ENCODE measurements at regions not wholly inside any gene's neighbourhood (a gene's known extent, or its start where the extent isn't known, plus 50 kb on each side); places are given as distances from the start of the nearest gene placed in this dataset.

DNA sequence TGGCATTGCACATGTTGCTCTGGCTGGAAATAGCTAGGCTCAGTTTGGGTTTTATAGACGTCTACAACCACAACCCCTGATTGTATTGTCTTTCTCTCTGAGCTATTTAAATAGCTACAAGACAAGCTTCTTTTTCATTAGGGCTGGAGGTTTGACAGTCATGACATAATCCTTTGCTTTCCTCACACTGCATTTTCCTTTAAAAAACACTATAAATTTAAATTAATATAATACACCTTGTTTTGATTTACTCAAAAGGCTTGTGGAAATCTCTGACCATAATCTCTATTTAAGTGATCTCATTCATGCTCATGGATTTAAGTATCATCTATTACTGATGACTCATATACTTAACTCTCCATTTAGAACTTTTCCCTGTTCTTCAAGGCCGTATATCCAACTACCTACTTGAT, 50.4 kb upstream of the PTGFR start:
- peaks cover 6% of the 10 kb centered on the region in 2 donors for H3K9me3 Mint-ChIP-seq
- no peaks in the 10 kb centered on the region for H3K4me1 Mint-ChIP-seq
- 75% methylated on average over 1 of the region's 2 CpGs for WGBS (ENCODE audit: insufficient coverage)
- Histone ChIP-seq H3K4me1 (ENCODE audit: control insufficient read depth, insufficient read depth, low read length) (no peaks in the 10 kb centered on the region), H3K4me3 (ENCODE audit: low read length) (no peak overlapping the region), H3K27me3 (ENCODE audit: control insufficient read depth, insufficient read depth, low read length) (no peaks in the 10 kb centered on the region), H3K27ac (ENCODE audit: low read length) (no peak overlapping the region), H3K36me3 (ENCODE audit: control insufficient read depth, insufficient read depth, low read length) (no peaks in the 10 kb centered on the region), H3K9me3 (ENCODE audit: control insufficient read depth, insufficient read depth, low read length) (no peaks in the 10 kb centered on the region)
- intact Hi-C loops (cut with micrococcal nuclease) = no loop called here
- H3K4me3 Mint-ChIP-seq = no peak overlapping the region
- H3K27ac Mint-ChIP-seq = no peak overlapping the region
- no peaks in the 10 kb centered on the region for H3K27me3 Mint-ChIP-seq (ENCODE audit: low read depth in 2 of 2)
- no peak for DNase-seq
- no peaks in the 10 kb centered on the region for H3K36me3 Mint-ChIP-seq
- TF ChIP-seq, protein P1, sequence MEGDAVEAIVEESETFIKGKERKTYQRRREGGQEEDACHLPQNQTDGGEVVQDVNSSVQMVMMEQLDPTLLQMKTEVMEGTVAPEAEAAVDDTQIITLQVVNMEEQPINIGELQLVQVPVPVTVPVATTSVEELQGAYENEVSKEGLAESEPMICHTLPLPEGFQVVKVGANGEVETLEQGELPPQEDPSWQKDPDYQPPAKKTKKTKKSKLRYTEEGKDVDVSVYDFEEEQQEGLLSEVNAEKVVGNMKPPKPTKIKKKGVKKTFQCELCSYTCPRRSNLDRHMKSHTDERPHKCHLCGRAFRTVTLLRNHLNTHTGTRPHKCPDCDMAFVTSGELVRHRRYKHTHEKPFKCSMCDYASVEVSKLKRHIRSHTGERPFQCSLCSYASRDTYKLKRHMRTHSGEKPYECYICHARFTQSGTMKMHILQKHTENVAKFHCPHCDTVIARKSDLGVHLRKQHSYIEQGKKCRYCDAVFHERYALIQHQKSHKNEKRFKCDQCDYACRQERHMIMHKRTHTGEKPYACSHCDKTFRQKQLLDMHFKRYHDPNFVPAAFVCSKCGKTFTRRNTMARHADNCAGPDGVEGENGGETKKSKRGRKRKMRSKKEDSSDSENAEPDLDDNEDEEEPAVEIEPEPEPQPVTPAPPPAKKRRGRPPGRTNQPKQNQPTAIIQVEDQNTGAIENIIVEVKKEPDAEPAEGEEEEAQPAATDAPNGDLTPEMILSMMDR (IDR thresholded peaks at IDR 0.05) = no peak
- ATAC-seq = no peak

Measured in natural killer cell (primary cell).